GM21825 (cell line): ENCODE measurements at regions not wholly inside any gene's neighbourhood (a gene's known extent, or its start where the extent isn't known, plus 50 kb on each side); places are given as distances from the start of the nearest gene placed in this dataset.

Source experiments
- ATAC-seq: cut with Tn5 transposase; IDR thresholded peaks from one replicate; pipeline ENCODE4 v1.9.1; 2021; ENCODE audit warnings: mild to moderate bottlenecking, moderate library complexity; ENCODE audit not compliant: unreplicated experiment

DNA sequence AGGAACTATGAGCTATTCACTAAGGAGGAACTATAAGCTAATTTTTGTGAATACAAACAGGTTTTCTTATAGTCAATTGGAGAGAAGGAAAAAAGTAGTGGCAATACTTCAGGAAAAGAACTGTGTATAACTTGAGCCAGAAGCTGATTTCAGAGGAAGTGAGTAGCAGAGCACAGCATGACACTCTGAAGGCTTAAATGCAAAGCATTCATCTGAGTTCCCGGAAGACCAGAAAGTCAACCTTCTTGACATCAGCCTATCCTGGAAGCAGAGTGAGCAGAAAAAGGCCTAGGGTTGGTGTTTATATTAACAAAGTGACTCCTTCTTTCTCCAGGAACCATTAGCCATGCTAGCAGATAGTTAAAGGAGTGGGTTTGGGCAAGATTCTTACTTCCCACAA, 545.2 kb downstream of the MRPL39 start:
- no peak for ATAC-seq

DNA sequence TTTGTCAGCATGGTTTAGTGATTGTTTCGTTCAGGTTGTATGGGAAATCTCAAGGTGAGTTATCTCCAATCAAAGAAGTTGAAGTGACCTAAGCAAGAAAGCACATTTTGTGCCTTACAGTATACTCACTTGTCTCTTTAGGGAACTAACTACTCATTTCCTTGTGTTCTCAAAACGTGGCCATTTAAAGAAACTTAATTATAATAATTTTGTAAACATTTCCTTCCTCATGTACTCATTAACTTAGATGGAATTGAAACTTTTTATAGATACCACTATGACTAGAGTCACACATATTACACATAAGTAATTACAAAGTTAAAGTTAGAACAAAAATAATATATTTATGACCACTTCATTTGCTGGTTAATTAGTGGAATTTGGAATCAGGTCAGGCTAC, 552.6 kb downstream of the MRPL39 start:
- ATAC-seq = no peak

DNA sequence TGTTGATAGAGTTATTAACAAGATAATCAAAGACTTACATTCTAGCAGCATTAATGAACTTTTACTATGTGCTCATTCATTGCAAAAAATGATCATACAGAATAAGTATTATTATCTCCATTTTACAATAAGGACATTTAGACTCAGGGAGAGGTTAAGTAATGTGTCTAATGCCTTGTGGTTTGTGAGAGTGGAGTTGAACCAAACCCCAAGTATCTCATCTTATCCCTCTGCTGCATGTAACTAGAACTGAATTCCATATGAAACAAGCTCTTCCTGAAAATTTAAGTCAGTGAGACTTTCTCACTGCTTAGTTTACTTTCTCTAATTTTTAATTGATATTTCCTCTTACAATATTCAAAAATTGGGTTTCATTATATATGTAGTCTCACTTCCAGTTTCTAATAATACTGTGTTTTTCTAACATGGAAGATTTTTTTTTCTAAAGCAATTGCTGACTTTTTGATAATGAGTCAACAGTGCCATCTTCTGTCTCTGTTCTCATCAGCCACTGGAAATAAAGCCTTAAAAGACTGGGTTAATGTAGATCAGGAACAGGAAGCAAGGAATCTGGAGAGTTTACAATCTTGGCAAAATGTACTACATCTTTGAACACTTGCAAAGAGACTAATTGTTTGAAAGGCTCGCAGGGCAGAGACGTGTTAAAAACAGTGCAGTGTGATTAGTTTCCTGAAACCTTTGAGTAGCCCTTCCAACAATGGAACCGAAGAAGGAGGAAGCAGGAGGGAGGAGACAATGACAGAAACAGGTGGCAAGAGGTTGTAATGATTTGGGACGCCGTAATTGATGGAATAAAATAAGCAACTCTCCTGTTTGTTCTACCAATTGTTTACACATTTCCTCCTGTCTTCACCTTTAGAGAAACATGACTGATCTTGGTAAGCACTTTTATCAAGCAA, 567.6 kb downstream of the MRPL39 start:
- peak; percentile 89 for ATAC-seq

DNA sequence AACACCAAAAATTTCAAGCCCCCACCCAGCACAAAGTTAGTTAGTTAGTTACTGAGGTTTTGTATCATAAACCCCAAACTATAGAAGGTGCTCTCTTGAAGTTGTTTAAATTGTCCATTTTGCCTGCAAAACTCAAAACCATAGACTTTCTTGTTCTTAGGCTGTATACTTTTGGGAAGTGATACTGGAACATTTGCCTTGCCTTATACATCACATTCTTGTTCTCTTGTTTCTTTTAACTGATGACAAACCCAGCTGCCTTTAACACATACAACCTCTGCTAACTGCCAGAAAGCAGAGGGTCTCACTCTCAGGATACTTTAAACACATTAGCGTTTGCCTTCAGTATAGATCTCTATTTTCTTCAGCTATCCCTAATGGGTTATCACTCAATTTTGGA, 570.5 kb downstream of the MRPL39 start:
- ATAC-seq = no peak

DNA sequence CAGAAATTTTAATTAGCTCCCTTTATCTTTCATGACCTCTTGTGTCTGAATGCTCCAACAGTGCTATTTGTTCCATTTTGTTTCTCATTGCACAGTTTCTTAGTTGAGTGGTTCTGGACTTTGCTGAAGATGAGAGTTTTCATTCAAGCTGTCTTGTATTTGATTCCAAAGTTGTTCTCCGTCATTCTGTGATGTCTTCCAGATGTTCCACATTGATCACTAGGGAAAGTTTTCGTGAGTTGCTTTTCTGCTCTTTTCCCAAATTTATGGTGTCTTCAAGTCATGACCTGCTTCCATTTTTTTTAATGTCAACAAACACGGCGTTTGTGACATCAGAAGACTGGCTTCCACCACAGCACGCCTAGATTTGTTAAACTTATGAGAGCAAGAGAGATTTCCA, 575.5 kb downstream of the MRPL39 start:
- no peak for ATAC-seq

DNA sequence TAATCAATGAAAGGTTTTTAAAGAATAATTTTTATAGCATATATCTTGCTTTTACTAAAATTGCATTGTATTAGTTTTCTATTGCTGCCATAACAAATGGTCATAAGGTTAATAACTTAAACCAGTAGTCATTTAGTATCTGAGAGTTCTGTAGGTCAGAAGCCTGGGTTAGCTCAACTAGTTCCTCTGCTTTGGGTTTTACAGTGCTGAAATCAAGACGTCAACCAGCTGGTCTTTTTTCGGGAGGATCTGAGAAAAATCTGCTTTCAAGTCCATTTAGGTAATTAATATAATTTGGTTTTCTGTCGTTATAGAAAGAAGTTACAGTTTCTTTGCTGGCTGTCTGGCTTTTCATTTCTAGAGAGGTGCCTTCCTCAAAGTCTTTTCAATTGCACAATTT, 577.7 kb downstream of the MRPL39 start:
- ATAC-seq = no peak

DNA sequence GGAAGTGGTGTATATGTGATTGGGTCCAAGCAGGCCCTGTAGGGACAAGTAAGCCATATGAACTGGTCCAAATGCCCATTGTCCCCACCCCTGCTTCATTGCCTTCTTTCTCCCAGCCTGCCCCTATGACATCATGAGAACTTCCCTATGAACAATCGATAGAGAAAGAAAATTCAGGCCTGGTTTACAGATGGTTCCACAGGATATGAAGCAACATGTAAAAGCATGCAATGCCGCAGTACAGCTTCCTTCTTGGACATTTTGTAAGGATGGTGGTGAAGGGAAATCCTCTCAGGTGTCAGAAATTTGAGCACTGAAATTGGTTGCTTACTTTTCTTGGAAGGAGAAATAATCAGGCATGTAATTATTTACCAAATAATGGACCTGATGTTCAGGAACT, 581.7 kb downstream of the MRPL39 start:
- no peak for ATAC-seq

DNA sequence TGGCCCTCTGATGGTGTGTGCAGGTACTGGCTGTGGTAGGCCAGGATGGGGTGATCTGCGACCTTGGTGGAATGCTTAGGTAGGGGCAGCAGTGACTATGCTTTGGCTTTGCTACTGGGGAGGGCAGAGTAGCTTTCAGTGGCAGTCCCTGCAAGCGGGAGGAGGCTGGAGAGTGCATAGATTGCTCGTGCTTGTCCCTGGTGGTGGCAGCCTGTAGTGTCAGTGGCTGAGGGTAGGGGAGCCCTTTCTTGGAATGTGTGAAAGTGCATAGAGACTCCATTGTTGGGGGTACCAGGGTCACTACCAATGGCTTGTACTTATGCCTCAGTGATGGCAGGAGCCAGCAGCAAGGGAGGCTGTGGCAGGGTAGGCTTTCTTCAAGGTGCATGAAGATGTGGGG, 582.6 kb downstream of the MRPL39 start:
- no peak for ATAC-seq

DNA sequence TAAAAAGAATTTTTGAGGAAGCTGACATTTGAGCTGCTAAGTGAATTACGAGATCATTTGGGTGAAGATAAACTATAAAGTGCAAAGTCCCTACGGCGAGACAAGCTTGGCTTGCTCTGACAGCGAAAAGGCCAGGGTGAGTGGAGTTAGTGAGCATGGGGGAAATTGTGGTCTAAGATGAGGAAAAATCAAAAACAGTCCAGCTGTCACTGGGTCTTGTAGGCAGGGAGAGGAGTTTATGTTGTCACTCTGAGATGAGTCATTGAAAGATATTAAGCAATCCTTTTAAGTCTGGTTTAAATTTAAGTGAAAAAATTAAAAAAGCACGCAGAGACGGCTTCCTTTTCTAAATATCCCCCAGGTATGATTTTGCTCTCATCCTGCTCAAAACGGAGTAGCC, 601.9 kb downstream of the MRPL39 start:
- ATAC-seq = no peak

DNA sequence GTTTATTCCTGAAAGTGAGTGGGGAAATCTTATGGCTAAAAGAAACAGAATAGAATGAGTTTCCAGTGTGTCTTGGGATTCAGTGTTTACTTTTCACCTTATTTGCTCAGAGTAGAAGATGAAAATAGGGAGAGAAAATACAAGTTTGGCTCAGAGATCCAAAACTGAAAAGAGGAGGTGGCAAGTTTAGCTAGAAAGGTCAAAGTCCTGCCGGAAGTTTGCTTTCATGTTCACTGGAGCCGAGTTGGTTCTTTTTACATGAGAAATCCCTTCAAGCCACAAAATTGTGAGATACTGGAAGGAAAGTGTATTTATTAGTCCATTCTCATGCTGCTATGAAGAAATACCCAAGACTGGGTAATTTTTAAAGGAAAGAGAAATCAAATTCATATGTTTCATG, 604.6 kb downstream of the MRPL39 start:
- no peak for ATAC-seq

DNA sequence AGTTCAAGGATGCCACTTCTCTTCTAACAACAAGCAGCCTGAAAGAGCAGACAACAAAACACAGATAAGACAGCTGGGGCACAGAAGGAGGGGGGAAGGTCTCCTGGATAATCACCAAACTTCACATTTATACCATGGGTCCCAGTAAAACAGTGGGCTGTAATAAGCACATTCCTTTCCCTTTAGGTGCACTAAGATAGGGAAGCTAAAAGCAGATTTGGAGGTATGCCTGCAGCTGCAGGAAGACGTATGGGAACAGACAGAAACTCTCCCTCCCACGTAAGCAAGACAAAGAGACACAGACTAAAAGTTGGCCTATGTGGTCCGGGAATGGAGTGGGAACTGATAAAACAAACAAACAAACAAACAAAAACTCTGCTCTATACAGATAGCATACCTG, 612.1 kb downstream of the MRPL39 start:
- ATAC-seq = no peak

DNA sequence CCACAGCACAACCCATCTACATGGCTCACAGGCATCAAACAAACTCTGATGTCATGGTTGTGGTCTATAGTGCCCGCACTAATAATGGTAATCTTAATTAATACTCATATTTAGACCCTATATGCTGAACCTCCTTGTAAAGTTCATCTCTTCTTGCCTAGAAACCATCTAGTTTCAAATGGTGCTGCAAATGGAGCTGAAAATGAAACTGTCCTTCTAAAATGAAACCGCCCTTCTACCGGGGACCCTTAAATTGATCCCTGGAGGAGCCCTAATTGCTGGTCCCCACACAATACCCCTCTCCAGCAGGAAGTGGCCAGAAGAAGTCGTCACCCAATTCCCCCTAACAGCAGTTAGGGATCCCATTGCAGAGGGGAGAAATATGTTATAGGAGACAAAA, 612.6 kb downstream of the MRPL39 start:
- no peak for ATAC-seq

DNA sequence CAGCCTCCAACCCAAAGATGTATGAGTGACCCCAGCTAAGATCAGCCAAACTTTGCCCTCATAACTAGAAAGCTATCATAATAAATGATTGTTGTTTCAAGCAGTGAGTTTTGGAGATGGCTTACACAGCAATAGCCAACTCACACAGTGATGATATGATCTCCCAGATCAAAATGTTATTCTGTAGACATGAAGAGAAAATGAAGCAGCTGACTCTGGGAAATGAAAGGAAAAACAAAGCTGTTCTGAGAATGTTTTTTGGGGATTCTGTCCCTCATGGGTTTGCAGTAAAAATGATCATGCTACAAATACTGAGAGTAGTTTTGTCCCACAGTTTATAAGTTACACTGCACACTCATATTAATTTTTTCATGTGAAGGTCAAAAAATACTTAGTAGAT, 617.8 kb downstream of the MRPL39 start:
- no peak for ATAC-seq

DNA sequence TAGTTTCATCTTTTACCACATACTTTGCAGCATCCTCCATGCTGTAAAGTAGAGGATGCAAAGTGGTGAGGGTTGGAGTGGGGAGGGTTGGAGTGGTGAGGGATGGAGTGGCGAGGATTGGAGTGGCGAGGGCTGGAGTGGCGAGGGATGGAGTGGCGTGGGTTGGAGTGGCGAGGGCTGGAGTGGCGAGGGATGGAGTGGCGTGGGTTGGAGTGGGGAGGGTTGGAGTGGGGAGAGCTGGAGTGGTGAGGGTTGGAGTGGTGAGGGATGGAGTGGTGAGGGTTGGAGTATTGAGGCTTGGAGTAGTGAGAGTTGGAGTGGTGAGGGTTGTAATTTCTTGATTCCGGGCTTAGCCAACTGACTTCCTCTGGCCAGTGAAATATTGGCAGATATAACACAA, 618.3 kb downstream of the MRPL39 start:
- no peak for ATAC-seq

DNA sequence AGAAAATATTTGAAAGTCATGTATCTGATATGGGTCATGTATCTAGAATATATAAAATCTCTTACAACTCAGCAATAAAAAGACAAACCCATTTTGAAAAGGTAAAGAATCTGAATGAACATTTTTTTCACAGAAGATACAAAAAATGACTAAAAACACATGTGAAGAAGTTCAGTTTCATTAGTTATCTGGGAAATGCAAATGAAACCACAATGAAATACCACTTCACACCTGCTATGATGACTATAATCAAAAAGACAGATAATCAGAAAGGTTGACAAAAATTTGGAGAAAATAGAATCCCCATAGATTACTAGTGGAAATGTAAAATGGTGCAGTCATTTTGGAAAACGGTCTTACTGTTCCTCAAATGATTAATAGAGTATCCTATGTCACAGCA, 631.0 kb downstream of the MRPL39 start:
- peak; percentile 58 for ATAC-seq

DNA sequence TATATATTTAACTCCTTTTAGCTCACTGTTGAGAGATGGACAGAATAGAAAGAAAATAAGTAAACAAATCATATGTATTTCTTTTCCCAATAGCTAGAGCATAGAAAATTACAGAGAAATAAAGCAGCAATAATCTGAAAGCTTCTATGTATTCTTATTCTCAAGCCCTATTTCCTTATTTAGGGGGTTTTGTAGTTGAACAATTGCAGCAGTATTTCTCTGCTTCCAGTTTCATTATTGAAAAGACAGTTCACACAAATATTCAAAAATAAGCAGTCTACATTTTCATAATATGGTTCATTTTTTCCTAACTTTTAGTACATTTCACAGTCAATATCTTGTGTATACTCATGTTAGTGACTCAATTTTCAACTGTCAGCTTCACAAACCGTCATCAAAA, 638.2 kb downstream of the MRPL39 start:
- no peak for ATAC-seq

DNA sequence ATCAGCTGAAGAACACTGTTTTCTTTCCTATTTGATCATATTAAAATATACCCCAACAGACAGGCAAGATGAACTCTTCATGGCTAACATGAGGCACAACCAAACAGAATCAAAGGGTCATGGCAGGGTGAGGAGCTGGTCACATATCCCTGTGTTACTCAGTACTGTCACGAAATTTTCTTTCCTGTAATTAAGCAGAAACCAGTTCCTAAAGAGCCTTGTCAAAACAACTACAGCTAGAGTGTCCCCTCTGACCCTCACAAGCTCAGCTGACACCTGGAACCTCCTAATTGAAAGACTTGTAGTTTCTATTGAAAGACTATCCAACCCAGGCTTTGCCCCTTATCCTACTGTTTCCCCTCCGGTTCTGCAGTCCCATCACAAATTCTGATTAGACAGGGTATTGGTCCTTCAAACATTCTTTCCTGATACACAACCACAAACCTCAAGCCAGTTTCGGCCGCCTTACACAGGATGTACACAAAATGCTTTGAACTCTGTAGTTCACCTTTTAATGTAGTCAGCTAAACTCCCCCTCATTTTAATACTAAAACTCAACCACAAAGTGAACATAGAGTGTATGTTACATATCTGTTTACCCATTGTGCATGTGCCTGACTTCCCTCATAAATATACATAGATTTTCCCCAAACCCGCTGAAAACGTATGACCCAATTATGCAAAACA, 651.9 kb downstream of the MRPL39 start:
- ATAC-seq = peak; percentile 98

DNA sequence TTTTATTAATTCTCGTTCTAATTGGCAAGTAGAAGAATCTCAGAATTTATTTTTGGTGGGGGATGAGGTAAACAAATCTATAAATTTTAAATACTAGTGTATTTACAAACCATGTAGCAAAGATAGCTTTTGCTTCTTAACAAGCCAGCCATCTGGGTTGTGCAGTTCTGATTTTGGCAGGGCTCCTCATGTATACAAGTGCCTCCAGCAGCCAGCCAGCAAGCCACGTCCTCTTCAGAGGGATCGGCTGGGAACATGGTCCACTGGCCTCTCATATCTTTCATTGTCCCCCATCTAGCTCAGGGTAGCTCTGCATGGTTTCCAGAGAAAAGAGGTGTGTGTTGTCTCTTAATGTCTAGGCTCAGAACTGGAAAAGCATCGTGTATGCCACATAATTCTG, 659.1 kb downstream of the MRPL39 start:
- no peak for ATAC-seq

DNA sequence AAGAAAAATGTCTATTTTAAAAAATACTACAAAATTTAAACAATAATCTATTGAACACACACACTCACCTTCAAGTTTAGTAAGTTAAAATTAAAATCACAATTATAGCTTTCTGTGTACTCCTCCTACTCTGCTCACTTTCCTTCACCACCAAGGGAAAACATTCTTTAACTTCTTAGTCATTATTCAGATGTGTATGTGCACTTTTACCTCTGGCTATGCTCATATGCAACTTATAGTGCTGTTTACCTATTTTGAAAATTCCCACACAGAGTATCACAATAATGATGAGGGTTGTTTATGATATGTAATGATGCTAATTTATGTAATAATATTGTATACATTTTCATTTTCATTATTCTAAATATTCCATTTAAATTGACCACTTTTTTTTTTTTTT, 661.4 kb downstream of the MRPL39 start:
- no peak for ATAC-seq

DNA sequence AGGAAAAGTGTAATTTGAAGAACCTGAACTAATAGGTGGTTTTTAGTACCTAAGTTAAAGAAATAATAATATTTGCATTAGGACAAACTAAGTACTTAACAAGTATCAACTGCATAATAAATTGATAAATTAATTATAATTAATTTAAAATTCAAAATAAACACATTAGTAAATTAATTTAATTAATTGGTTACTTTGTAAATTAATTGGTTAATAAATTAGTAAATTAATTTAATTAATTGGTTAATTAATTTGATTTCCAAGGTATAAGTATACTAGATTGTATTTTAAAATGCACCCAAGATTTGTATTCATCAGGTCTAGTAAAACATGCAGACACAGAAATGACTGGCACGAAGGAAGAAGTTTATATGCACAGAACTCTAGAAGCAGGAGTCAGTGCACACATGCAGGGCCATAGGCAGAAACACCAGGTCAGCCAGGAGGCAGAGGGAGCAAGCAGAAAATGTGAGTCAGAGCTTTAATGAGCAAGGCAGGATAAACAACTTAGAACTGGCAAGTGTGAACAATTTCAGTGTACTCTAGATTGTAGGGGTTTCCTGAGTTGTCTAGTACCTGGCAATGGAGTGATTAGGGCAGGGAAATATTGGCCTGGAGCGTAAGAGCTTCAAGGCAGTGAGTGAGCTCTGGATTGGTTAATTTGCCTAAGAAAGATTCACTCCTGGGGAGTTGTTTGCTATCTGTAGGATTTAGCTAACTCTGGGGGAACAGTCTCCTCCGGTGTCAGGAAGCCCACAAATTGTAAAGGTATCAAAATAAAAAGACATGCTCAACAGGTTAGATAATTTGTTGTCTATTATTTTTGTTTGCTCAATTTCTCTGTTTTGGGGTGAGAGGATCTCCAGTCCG, 665.7 kb downstream of the MRPL39 start:
- ATAC-seq = no peak

DNA sequence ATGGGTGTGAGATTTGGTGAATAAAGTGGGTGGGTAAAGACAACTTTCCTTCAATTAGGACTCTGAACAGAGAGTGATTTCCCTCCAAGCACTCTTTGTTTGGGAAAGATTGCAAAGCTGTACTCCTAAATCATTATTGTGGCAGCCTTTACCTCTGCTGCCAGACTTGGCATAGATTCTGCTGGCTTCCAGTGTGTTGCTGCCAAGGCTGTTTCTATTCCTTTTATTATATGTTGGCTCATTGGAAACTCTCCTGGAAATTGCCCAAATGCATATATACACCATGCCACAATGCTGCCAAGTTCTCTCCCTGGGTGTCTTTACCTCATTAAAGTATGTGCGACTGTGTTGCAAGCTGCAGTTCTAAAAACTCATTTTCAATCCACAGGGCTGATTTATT, 668.0 kb downstream of the MRPL39 start:
- no peak for ATAC-seq
